ENCODE measurements at regions not wholly inside any gene's neighbourhood (a gene's known extent, or its start where the extent isn't known, plus 50 kb on each side); places are given as distances from the start of the nearest gene placed in this dataset.

DNA sequence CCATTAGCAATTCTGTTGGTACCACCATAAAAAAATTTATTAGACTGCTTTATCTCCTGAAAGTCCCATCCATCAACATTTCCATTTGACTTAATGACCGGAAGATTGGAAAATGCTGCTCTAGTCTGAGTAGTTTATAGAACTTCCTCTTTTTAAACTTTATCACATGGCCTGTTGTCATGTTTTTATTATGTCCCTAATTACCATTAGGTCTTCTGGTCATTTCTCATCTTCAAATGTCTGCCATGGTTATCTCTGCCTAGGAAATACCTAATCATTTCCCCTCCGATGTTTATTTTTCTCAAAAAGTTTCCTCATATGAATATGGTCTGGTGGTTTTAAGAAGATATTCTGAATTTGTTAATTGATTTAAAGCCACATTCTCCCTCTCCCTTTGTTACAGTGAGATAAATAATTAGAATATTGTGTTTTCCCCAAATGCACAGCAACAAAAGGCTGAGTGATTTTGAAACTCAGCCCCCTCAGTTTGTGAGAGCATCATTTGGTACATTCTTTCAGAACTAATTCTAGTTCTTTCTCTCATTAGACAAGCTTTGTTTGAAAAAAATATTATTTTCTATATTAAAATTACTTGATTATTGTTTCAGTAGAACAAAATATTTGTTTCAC is 317.1 kb upstream of the ST6GAL2 start:
- TF ChIP-seq, protein P1, sequence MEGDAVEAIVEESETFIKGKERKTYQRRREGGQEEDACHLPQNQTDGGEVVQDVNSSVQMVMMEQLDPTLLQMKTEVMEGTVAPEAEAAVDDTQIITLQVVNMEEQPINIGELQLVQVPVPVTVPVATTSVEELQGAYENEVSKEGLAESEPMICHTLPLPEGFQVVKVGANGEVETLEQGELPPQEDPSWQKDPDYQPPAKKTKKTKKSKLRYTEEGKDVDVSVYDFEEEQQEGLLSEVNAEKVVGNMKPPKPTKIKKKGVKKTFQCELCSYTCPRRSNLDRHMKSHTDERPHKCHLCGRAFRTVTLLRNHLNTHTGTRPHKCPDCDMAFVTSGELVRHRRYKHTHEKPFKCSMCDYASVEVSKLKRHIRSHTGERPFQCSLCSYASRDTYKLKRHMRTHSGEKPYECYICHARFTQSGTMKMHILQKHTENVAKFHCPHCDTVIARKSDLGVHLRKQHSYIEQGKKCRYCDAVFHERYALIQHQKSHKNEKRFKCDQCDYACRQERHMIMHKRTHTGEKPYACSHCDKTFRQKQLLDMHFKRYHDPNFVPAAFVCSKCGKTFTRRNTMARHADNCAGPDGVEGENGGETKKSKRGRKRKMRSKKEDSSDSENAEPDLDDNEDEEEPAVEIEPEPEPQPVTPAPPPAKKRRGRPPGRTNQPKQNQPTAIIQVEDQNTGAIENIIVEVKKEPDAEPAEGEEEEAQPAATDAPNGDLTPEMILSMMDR (IDR thresholded peaks at IDR 0.05) = no peak
- TF ChIP-seq POLR2AphosphoS5 (IDR thresholded peaks at IDR 0.05) (no peak), POLR2A (IDR thresholded peaks at IDR 0.05; ENCODE audit: low read depth) (no peak), EP300 (IDR thresholded peaks at IDR 0.05) (no peak)

Data from esophagus muscularis mucosa (tissue), 4 donors.